ENCODE measurements at regions not wholly inside any gene's neighbourhood (a gene's known extent, or its start where the extent isn't known, plus 50 kb on each side); places are given as distances from the start of the nearest gene placed in this dataset.

GRCh38 chr12:118548887-118549509, 172.6 kb downstream of the SUDS3 start:
- Mint-ChIP-seq H3K4me1 (no peaks in the 10 kb centered on the region), H3K27me3 (ENCODE audit: low read depth) (no peaks in the 10 kb centered on the region), H3K27ac (peak overlapping the region in 1 of 3 experiments; percentile 10), H3K36me3 (ENCODE audit: low read depth) (no peaks in the 10 kb centered on the region), H3K9me3 (peaks cover 5% of the 10 kb centered on the region), H3K4me3 (no peak overlapping the region)
- TF ChIP-seq, protein P1, sequence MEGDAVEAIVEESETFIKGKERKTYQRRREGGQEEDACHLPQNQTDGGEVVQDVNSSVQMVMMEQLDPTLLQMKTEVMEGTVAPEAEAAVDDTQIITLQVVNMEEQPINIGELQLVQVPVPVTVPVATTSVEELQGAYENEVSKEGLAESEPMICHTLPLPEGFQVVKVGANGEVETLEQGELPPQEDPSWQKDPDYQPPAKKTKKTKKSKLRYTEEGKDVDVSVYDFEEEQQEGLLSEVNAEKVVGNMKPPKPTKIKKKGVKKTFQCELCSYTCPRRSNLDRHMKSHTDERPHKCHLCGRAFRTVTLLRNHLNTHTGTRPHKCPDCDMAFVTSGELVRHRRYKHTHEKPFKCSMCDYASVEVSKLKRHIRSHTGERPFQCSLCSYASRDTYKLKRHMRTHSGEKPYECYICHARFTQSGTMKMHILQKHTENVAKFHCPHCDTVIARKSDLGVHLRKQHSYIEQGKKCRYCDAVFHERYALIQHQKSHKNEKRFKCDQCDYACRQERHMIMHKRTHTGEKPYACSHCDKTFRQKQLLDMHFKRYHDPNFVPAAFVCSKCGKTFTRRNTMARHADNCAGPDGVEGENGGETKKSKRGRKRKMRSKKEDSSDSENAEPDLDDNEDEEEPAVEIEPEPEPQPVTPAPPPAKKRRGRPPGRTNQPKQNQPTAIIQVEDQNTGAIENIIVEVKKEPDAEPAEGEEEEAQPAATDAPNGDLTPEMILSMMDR (IDR thresholded peaks at IDR 0.05; ENCODE audit: unreplicated experiment in 3 of 3) = no peak

DNA sequence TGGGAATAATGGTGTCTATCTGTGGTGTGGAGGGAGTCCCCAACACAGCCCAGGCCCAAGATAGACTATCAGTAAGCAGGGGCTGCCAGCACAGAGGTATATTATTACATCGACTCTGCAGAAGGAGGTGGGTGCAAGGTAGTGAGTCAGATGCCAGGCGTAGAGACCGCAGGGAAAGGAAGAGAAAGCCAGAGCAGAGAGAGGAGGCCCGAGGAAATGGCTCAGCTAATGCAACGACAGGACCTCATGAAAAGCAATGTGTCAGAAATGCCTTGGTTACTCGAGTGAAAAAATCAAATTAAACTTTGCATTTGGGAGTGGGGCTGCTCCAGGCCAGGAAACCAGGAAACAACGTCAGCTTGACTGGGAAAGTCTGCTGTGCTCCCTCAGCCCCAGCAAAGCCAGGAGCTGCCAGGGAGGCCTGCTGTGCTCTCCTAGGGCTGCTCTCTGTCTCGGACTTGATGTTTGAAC, 173.2 kb downstream of the SUDS3 start:
- no peaks in the 10 kb centered on the region for H3K36me3 Mint-ChIP-seq (ENCODE audit: low read depth)
- H3K4me3 Mint-ChIP-seq = no peak overlapping the region
- no peaks in the 10 kb centered on the region for H3K4me1 Mint-ChIP-seq
- H3K9me3 Mint-ChIP-seq = peaks cover 5% of the 10 kb centered on the region
- TF ChIP-seq, protein P1 (IDR thresholded peaks at IDR 0.05; ENCODE audit: unreplicated experiment in 3 of 3) = no peak
- no peaks in the 10 kb centered on the region for H3K27me3 Mint-ChIP-seq (ENCODE audit: low read depth)
- H3K27ac Mint-ChIP-seq = peak overlapping the region in 1 of 3 experiments; percentile 10

GRCh38 chr12:118553856-118554504, 177.6 kb downstream of the SUDS3 start:
- Mint-ChIP-seq H3K27ac (no peak overlapping the region), H3K27me3 (ENCODE audit: low read depth) (no peaks in the 10 kb centered on the region), H3K36me3 (ENCODE audit: low read depth) (no peaks in the 10 kb centered on the region), H3K4me1 (no peaks in the 10 kb centered on the region), H3K4me3 (no peak overlapping the region), H3K9me3 (no peaks in the 10 kb centered on the region)
- TF ChIP-seq, protein P1 (IDR thresholded peaks at IDR 0.05; ENCODE audit: unreplicated experiment in 3 of 3) = no peak

- Mint-ChIP-seq H3K36me3 (ENCODE audit: low read depth) (no peaks in the 10 kb centered on the region), H3K4me1 (no peaks in the 10 kb centered on the region), H3K4me3 (no peak overlapping the region), H3K9me3 (no peaks in the 10 kb centered on the region), H3K27ac (no peak overlapping the region), H3K27me3 (ENCODE audit: low read depth) (no peaks in the 10 kb centered on the region)
- TF ChIP-seq, protein P1 (IDR thresholded peaks at IDR 0.05; ENCODE audit: unreplicated experiment in 3 of 3) = no peak
Measured at GRCh38 chr12:118558941-118559340, 182.6 kb downstream of the SUDS3 start.

DNA sequence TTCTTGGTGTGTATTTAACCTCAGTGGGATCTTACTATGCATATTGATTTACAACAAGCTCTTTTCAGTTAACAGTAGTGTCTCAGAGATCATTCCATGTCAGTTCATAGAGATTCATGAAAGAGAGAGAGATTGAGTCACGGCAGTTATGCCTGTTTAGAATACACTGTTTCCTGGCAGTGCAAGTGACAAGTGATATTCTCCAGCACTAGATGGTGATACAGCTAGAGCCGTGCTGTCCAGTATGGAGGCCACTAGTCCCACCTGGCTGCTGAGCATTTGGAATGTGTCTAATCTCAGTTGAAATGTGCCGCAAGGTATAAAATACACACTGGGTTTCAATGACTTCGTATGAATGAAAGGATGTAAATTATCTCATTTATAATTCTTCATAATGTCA, 184.4 kb downstream of the SUDS3 start:
- H3K4me3 Mint-ChIP-seq = no peak overlapping the region
- TF ChIP-seq, protein P1 (IDR thresholded peaks at IDR 0.05; ENCODE audit: unreplicated experiment in 3 of 3) = no peak
- no peak overlapping the region for H3K27ac Mint-ChIP-seq
- no peaks in the 10 kb centered on the region for H3K9me3 Mint-ChIP-seq
- H3K36me3 Mint-ChIP-seq (ENCODE audit: low read depth) = no peaks in the 10 kb centered on the region
- H3K27me3 Mint-ChIP-seq (ENCODE audit: low read depth) = peaks cover 4% of the 10 kb centered on the region
- H3K4me1 Mint-ChIP-seq = no peaks in the 10 kb centered on the region

DNA sequence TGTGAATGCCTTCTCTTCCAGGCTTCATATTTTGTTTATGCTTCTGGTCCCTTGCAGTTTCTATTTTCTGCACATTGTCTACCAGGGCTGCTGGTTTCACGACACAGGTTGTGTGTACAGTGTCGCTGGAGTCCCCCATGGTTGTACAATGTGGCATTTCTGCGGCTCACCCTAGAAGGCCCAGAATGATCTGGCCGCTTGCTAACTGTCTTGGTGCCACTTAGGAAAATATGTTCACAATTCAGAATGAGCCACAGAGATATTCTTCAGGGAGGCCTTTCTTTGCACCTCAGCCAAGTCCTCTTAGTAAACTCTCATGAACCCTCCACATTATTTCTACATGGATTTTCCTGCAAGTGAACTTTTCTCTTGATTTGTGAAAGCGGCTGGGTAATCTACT, 195.4 kb downstream of the SUDS3 start:
- TF ChIP-seq, protein P1 (IDR thresholded peaks at IDR 0.05; ENCODE audit: unreplicated experiment in 3 of 3) = no peak
- Mint-ChIP-seq H3K27ac (no peak overlapping the region), H3K4me3 (no peak overlapping the region), H3K36me3 (ENCODE audit: low read depth) (no peaks in the 10 kb centered on the region), H3K27me3 (ENCODE audit: low read depth) (no peaks in the 10 kb centered on the region), H3K9me3 (peaks cover 13% of the 10 kb centered on the region), H3K4me1 (no peaks in the 10 kb centered on the region)
